ENCODE measurements at regions not wholly inside any gene's neighbourhood (a gene's known extent, or its start where the extent isn't known, plus 50 kb on each side); places are given as distances from the start of the nearest gene placed in this dataset.

DNA sequence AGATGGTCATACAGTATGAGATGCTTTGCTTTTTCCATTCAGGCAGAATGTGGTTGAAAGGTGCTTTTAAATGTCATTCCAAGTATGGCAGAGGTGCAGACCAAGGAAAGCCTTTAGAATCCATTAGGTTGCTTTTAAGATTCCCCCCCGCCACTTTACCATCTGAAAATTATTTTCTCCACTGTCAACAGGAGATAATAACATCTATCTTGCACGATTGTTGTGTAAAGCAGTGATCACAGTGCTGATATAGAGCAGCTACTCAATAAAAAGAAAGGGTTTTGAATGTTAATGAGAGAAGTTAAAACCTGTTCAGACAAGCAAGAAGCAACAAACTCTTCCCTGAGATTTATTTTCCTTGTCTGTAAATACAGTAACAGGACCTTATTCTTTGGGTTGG lies 372.5 kb upstream of the GCFC2 start:
- TF ChIP-seq, protein P1, sequence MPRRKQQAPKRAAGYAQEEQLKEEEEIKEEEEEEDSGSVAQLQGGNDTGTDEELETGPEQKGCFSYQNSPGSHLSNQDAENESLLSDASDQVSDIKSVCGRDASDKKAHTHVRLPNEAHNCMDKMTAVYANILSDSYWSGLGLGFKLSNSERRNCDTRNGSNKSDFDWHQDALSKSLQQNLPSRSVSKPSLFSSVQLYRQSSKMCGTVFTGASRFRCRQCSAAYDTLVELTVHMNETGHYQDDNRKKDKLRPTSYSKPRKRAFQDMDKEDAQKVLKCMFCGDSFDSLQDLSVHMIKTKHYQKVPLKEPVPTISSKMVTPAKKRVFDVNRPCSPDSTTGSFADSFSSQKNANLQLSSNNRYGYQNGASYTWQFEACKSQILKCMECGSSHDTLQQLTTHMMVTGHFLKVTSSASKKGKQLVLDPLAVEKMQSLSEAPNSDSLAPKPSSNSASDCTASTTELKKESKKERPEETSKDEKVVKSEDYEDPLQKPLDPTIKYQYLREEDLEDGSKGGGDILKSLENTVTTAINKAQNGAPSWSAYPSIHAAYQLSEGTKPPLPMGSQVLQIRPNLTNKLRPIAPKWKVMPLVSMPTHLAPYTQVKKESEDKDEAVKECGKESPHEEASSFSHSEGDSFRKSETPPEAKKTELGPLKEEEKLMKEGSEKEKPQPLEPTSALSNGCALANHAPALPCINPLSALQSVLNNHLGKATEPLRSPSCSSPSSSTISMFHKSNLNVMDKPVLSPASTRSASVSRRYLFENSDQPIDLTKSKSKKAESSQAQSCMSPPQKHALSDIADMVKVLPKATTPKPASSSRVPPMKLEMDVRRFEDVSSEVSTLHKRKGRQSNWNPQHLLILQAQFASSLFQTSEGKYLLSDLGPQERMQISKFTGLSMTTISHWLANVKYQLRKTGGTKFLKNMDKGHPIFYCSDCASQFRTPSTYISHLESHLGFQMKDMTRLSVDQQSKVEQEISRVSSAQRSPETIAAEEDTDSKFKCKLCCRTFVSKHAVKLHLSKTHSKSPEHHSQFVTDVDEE (CRISPR knock-in tag; IDR thresholded peaks at IDR 0.05): no peak
- TF ChIP-seq ESRRG (CRISPR knock-in tag; IDR thresholded peaks at IDR 0.05) (no peak), RARB (CRISPR knock-in tag; IDR thresholded peaks at IDR 0.05) (no peak), CSDC2 (CRISPR knock-in tag; IDR thresholded peaks at IDR 0.05) (no peak), BACH2 (CRISPR knock-in tag; IDR thresholded peaks at IDR 0.05; ENCODE audit: borderline replicate concordance) (no peak), GLIS3 (CRISPR knock-in tag; IDR thresholded peaks at IDR 0.05) (no peak), TOX (CRISPR knock-in tag; IDR thresholded peaks at IDR 0.05; ENCODE audit: borderline replicate concordance) (no peak), PPARA (CRISPR knock-in tag; IDR thresholded peaks at IDR 0.05; ENCODE audit: borderline replicate concordance) (no peak), ZNF8 (CRISPR knock-in tag; IDR thresholded peaks at IDR 0.05) (no peak), SNAI2 (CRISPR knock-in tag; IDR thresholded peaks at IDR 0.05) (no peak)
- TF ChIP-seq, protein P2, sequence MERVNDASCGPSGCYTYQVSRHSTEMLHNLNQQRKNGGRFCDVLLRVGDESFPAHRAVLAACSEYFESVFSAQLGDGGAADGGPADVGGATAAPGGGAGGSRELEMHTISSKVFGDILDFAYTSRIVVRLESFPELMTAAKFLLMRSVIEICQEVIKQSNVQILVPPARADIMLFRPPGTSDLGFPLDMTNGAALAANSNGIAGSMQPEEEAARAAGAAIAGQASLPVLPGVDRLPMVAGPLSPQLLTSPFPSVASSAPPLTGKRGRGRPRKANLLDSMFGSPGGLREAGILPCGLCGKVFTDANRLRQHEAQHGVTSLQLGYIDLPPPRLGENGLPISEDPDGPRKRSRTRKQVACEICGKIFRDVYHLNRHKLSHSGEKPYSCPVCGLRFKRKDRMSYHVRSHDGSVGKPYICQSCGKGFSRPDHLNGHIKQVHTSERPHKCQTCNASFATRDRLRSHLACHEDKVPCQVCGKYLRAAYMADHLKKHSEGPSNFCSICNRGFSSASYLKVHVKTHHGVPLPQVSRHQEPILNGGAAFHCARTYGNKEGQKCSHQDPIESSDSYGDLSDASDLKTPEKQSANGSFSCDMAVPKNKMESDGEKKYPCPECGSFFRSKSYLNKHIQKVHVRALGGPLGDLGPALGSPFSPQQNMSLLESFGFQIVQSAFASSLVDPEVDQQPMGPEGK (CRISPR knock-in tag; IDR thresholded peaks at IDR 0.05; ENCODE audit: borderline replicate concordance): no peak
- TF ChIP-seq, protein P3, sequence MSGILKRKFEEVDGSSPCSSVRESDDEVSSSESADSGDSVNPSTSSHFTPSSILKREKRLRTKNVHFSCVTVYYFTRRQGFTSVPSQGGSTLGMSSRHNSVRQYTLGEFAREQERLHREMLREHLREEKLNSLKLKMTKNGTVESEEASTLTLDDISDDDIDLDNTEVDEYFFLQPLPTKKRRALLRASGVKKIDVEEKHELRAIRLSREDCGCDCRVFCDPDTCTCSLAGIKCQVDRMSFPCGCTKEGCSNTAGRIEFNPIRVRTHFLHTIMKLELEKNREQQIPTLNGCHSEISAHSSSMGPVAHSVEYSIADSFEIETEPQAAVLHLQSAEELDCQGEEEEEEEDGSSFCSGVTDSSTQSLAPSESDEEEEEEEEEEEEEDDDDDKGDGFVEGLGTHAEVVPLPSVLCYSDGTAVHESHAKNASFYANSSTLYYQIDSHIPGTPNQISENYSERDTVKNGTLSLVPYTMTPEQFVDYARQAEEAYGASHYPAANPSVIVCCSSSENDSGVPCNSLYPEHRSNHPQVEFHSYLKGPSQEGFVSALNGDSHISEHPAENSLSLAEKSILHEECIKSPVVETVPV (CRISPR knock-in tag; IDR thresholded peaks at IDR 0.05): no peak
- TF ChIP-seq, protein P4, sequence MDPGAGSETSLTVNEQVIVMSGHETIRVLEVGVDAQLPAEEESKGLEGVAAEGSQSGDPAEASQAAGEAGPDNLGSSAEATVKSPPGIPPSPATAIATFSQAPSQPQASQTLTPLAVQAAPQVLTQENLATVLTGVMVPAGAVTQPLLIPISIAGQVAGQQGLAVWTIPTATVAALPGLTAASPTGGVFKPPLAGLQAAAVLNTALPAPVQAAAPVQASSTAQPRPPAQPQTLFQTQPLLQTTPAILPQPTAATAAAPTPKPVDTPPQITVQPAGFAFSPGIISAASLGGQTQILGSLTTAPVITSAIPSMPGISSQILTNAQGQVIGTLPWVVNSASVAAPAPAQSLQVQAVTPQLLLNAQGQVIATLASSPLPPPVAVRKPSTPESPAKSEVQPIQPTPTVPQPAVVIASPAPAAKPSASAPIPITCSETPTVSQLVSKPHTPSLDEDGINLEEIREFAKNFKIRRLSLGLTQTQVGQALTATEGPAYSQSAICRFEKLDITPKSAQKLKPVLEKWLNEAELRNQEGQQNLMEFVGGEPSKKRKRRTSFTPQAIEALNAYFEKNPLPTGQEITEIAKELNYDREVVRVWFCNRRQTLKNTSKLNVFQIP (CRISPR knock-in tag; IDR thresholded peaks at IDR 0.05; ENCODE audit: borderline replicate concordance, low read depth): no peak
- TF ChIP-seq, protein P5, sequence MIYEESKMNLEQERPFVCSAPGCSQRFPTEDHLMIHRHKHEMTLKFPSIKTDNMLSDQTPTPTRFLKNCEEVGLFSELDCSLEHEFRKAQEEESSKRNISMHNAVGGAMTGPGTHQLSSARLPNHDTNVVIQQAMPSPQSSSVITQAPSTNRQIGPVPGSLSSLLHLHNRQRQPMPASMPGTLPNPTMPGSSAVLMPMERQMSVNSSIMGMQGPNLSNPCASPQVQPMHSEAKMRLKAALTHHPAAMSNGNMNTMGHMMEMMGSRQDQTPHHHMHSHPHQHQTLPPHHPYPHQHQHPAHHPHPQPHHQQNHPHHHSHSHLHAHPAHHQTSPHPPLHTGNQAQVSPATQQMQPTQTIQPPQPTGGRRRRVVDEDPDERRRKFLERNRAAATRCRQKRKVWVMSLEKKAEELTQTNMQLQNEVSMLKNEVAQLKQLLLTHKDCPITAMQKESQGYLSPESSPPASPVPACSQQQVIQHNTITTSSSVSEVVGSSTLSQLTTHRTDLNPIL (CRISPR knock-in tag; IDR thresholded peaks at IDR 0.05; ENCODE audit: low read depth): no peak

All from SK-N-SH treated with all-trans-retinoic acid at 6 μM for 48 hours (cell line).